ENCODE measurements at regions not wholly inside any gene's neighbourhood (a gene's known extent, or its start where the extent isn't known, plus 50 kb on each side); places are given as distances from the start of the nearest gene placed in this dataset.

GRCh38 chr18:10060841-10061240 lies 147.0 kb downstream of the VAPA start:
- DNase-seq (ENCODE audit: low spot score), result no peak
- H3K27ac ChIP-seq, result no peak overlapping the region
- TF ChIP-seq CTCF (IDR thresholded peaks at IDR 0.05), result no peak
- no peak overlapping the region for H3K4me3 ChIP-seq

- H3K4me3 ChIP-seq, result no peak overlapping the region
- H3K27ac ChIP-seq, result no peak overlapping the region
- no peak for TF ChIP-seq CTCF (IDR thresholded peaks at IDR 0.05)
- no peak for DNase-seq (ENCODE audit: low spot score)
Measured at GRCh38 chr18:10061566-10062140, 147.8 kb downstream of the VAPA start.

- H3K4me3 ChIP-seq, result no peak overlapping the region
- no peak overlapping the region for H3K27ac ChIP-seq
- no peak for DNase-seq (ENCODE audit: low spot score)
- no peak for TF ChIP-seq CTCF (IDR thresholded peaks at IDR 0.05)
Measured at GRCh38 chr18:10062302-10063300, 148.8 kb downstream of the VAPA start.

- no peak overlapping the region for H3K4me3 ChIP-seq
- no peak overlapping the region for H3K27ac ChIP-seq
- no peak for DNase-seq (ENCODE audit: low spot score)
- no peak for TF ChIP-seq CTCF (IDR thresholded peaks at IDR 0.05)
Measured at GRCh38 chr18:10063489-10063888, 149.7 kb downstream of the VAPA start.

- Histone ChIP-seq H3K4me3 (no peak overlapping the region), H3K27ac (no peak overlapping the region)
- no peak for DNase-seq (ENCODE audit: low spot score)
- no peak for TF ChIP-seq CTCF (IDR thresholded peaks at IDR 0.05)
Measured at GRCh38 chr18:10064267-10064666, 150.5 kb downstream of the VAPA start.

GRCh38 chr18:10065296-10065695 lies 151.5 kb downstream of the VAPA start:
- Histone ChIP-seq H3K4me3 (no peak overlapping the region), H3K27ac (no peak overlapping the region)
- no peak for DNase-seq (ENCODE audit: low spot score)
- no peak for TF ChIP-seq CTCF (IDR thresholded peaks at IDR 0.05)
